Peyer's patch (tissue), 4 donors: ENCODE measurements at regions not wholly inside any gene's neighbourhood (a gene's known extent, or its start where the extent isn't known, plus 50 kb on each side); places are given as distances from the start of the nearest gene placed in this dataset.

Experiments used
- DNase-seq, 3 donors: peaks; one replicate each; pipeline ENCODE4 v3.0.0-alpha.2; 2017 to 2019
- H3K27ac ChIP-seq, 4 donors: fragments of 200-600 bp; sonication (generic); one replicate each; pipeline ENCODE4 v1.5.1; 2016 to 2019
- H3K27me3 ChIP-seq, 2 donors: fragments of 200-600 bp; sonication (generic); one replicate each; pipeline ENCODE4 v1.5.1; 2019
- H3K36me3 ChIP-seq, 3 donors: fragments of 200-600 bp; sonication (generic); one replicate each; pipeline ENCODE4 v1.5.1; 2016 to 2019
- H3K4me1 ChIP-seq, 4 donors: fragments of 200-600 bp; sonication (generic); one replicate each; pipeline ENCODE4 v1.5.1; 2016 to 2019
- H3K4me3 ChIP-seq, 4 donors: fragments of 200-600 bp; sonication (generic); 1 replicate in 3 of 4; 2 replicates in 1 of 4; pipeline ENCODE4 v1.5.1; 2016 to 2019; ENCODE audit warnings: mild to moderate bottlenecking in 1 of 4
- H3K9me3 ChIP-seq, 4 donors: fragments of 200-600 bp; sonication (generic); one replicate each; pipeline ENCODE4 v1.5.1; 2016 to 2019; ENCODE audit warnings: mild to moderate bottlenecking in 1 of 4
- POLR2A ChIP-seq, 2 donors: fragments of 450-650 bp; IDR thresholded peaks; one replicate each; pipeline ENCODE4 v1.5.1; 2017; ENCODE audit warnings: antibody characterized with exemption in 2 of 2, mild to moderate bottlenecking in 2 of 2, moderate library complexity in 2 of 2
- TF ChIP-seq, protein P1 (sequence below), 6 experiments: fragments of 450-650 bp in 4 of 6; fragments of 200-600 bp in 2 of 6; sonication (generic) in 1 of 6; IDR thresholded peaks; one replicate each; pipeline ENCODE4 v1.5.1; 2017 to 2019; ENCODE audit warnings: antibody characterized with exemption in 6 of 6, mild to moderate bottlenecking in 3 of 6, moderate library complexity in 1 of 6

GRCh38 chr11:29124470-29124869, 892.4 kb downstream of the KCNA4 start:
- no peaks in the 10 kb centered on the region for H3K4me1 ChIP-seq
- TF ChIP-seq POLR2A (IDR thresholded peaks at IDR 0.05): no peak
- TF ChIP-seq, protein P1, sequence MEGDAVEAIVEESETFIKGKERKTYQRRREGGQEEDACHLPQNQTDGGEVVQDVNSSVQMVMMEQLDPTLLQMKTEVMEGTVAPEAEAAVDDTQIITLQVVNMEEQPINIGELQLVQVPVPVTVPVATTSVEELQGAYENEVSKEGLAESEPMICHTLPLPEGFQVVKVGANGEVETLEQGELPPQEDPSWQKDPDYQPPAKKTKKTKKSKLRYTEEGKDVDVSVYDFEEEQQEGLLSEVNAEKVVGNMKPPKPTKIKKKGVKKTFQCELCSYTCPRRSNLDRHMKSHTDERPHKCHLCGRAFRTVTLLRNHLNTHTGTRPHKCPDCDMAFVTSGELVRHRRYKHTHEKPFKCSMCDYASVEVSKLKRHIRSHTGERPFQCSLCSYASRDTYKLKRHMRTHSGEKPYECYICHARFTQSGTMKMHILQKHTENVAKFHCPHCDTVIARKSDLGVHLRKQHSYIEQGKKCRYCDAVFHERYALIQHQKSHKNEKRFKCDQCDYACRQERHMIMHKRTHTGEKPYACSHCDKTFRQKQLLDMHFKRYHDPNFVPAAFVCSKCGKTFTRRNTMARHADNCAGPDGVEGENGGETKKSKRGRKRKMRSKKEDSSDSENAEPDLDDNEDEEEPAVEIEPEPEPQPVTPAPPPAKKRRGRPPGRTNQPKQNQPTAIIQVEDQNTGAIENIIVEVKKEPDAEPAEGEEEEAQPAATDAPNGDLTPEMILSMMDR (IDR thresholded peaks at IDR 0.05): no peak
- H3K36me3 ChIP-seq: no peaks in the 10 kb centered on the region
- no peaks in the 10 kb centered on the region for H3K27me3 ChIP-seq
- no peak for DNase-seq
- no peaks in the 10 kb centered on the region for H3K9me3 ChIP-seq
- H3K4me3 ChIP-seq: no peak overlapping the region
- H3K27ac ChIP-seq: no peak overlapping the region

DNA sequence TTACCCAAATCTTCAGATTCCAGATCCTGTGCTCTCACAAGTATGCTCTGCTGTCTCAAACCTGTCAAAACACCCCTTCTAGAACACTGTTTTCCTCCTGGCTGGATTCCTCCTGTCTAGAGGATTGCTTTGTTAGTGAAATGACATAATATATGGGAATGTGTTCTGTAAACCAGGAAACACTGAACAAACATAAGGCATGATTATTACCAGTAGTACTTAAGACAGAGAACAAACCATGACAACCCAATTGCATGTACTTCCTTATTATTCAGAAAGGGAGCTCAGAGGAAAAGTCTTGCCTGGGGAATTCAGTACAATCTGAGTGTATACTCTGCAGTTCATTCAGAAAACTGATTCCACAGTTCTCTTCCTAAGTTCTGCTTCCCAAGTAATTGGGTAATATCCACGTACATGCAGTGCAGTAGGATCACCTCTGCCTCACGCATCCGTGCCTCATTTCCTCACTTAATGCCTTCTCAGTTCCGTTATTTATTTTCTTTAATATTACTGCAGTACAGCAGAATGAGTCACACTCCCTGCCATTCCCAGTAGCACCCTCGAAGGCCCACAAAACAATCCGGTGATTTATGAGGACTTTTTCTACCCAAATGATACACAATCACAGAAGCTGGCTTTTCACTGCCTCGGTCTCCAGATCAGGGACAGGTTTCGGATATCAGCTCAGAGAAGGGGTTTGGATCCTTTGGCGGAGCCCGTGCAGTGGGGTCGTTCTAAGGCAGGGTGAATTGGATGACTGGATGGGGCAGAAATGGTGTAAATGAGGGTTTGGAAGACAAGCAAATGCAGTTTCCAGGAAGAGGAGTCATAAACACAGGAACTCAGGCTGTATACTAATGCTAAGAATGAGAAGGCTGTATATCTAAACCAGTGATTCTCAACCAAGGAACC, 896.9 kb downstream of the KCNA4 start:
- no peaks in the 10 kb centered on the region for H3K4me1 ChIP-seq
- H3K27me3 ChIP-seq: no peaks in the 10 kb centered on the region
- no peaks in the 10 kb centered on the region for H3K36me3 ChIP-seq
- H3K4me3 ChIP-seq: no peak overlapping the region
- H3K27ac ChIP-seq: no peak overlapping the region
- H3K9me3 ChIP-seq: no peaks in the 10 kb centered on the region
- TF ChIP-seq POLR2A (IDR thresholded peaks at IDR 0.05): no peak
- TF ChIP-seq, protein P1 (IDR thresholded peaks at IDR 0.05): no peak
- DNase-seq: no peak

GRCh38 chr11:29119116-29119515, 897.7 kb downstream of the KCNA4 start:
- H3K27me3 ChIP-seq: no peaks in the 10 kb centered on the region
- no peak for DNase-seq
- H3K36me3 ChIP-seq: no peaks in the 10 kb centered on the region
- H3K4me3 ChIP-seq: no peak overlapping the region
- no peaks in the 10 kb centered on the region for H3K4me1 ChIP-seq
- no peaks in the 10 kb centered on the region for H3K9me3 ChIP-seq
- TF ChIP-seq, protein P1 (IDR thresholded peaks at IDR 0.05): no peak
- TF ChIP-seq POLR2A (IDR thresholded peaks at IDR 0.05): no peak
- H3K27ac ChIP-seq: no peak overlapping the region

DNA sequence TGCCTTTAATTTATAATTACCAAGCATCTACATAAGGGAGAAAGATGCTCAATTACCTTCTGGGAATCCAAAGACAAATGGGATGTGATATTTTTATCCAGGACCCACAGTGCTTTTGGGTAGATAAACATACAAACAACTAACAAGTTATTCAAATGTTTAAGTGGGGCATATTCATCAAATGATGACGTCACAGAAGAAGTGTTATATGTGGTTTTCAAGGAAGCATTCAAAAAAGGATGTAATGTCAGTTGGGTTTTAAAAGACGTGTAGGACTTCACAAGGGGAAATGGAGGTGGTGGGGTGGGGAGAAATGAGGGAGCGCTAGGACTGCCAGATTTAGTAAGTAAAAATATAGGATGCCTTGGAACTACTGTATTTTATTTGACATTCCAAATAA, 915.9 kb downstream of the KCNA4 start:
- TF ChIP-seq, protein P1 (IDR thresholded peaks at IDR 0.05): no peak
- no peak for TF ChIP-seq POLR2A (IDR thresholded peaks at IDR 0.05)
- no peak for DNase-seq
- H3K36me3 ChIP-seq: no peaks in the 10 kb centered on the region

GRCh38 chr11:29095821-29096220, 921.0 kb downstream of the KCNA4 start:
- no peaks in the 10 kb centered on the region for H3K9me3 ChIP-seq
- no peak for DNase-seq
- TF ChIP-seq POLR2A (IDR thresholded peaks at IDR 0.05): no peak
- TF ChIP-seq, protein P1 (IDR thresholded peaks at IDR 0.05): no peak
- H3K4me1 ChIP-seq: no peaks in the 10 kb centered on the region
- no peaks in the 10 kb centered on the region for H3K36me3 ChIP-seq
- no peak overlapping the region for H3K27ac ChIP-seq
- H3K4me3 ChIP-seq: no peak overlapping the region
- no peaks in the 10 kb centered on the region for H3K27me3 ChIP-seq

More for the DNA sequence above, 915.9 kb downstream of the KCNA4 start:
- Histone ChIP-seq H3K27ac (no peak overlapping the region), H3K9me3 (no peaks in the 10 kb centered on the region), H3K4me3 (no peak overlapping the region), H3K27me3 (no peaks in the 10 kb centered on the region), H3K4me1 (no peaks in the 10 kb centered on the region)
